Large intestine (tissue), 3 donors: ENCODE measurements at regions not wholly inside any gene's neighbourhood (a gene's known extent, or its start where the extent isn't known, plus 50 kb on each side); places are given as distances from the start of the nearest gene placed in this dataset.

Experiments
- DNase-seq, 2 donors: peaks; one replicate each; pipeline versions ENCODE4 v3.0.0 to v3.0.0-alpha.2; 2013
- H3K27ac ChIP-seq: one replicate; pipeline ENCODE4 v1.5.1; 2013; ENCODE audit warnings: low read length
- H3K27me3 ChIP-seq: 2 replicates; pipeline ENCODE4 v1.6.1; 2013; ENCODE audit warnings: low read length; ENCODE audit not compliant: control insufficient read depth, insufficient read depth
- H3K36me3 ChIP-seq: 2 replicates; pipeline ENCODE4 v1.6.1; 2013; ENCODE audit warnings: low read length; ENCODE audit not compliant: control insufficient read depth, insufficient read depth
- H3K4me1 ChIP-seq: one replicate; pipeline ENCODE4 v1.6.1; 2013; ENCODE audit warnings: low read length; ENCODE audit not compliant: control insufficient read depth, insufficient read depth
- H3K4me3 ChIP-seq: one replicate; pipeline ENCODE4 v1.5.1; 2013; ENCODE audit warnings: low read length
- H3K9me3 ChIP-seq: one replicate; pipeline ENCODE4 v1.6.1; 2013; ENCODE audit warnings: mild to moderate bottlenecking, low read depth, low read length, moderate library complexity; ENCODE audit not compliant: control insufficient read depth
- WGBS: methylation state at CpG from one replicate; pipeline ENCODE4 v1.1.5; 2013; ENCODE audit warnings: low lambda C conversion rate; ENCODE audit not compliant: insufficient coverage; 5-methylcytosine and 5-hydroxymethylcytosine counted together

DNA sequence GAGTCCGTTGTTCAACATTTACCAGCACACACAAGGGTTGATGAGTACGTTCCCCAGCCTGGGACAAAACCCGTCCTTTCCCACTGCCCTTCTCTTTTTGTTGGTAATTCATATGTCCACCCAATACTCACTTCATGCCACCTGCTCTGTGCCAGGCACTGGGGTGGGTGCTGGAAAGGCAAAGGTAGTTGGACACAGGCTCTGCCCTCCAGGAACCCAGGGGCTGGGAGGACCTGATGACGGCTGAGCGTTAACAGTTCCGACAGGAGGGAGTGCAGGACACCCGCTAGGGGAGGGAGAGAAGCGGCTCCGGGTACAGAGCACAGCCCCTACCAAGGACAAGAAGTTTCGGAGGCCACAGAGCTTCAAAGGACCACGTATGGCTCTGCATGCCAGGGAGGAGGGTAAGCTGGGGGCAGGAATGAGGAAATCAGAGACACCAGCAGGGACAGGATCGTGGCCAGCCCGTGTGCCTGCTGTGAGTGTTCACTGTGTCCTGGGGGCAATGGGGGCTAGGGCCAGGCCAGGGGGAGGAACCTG is 134.1 kb upstream of the GPC1 start:
- Histone ChIP-seq H3K4me1 (no peaks in the 10 kb centered on the region), H3K27ac (no peak overlapping the region), H3K9me3 (no peaks in the 10 kb centered on the region), H3K36me3 (no peaks in the 10 kb centered on the region), H3K27me3 (no peaks in the 10 kb centered on the region), H3K4me3 (no peak overlapping the region)
- DNase-seq, result no peak
- WGBS, result 96% methylated on average over 3 of the region's 13 CpGs

DNA sequence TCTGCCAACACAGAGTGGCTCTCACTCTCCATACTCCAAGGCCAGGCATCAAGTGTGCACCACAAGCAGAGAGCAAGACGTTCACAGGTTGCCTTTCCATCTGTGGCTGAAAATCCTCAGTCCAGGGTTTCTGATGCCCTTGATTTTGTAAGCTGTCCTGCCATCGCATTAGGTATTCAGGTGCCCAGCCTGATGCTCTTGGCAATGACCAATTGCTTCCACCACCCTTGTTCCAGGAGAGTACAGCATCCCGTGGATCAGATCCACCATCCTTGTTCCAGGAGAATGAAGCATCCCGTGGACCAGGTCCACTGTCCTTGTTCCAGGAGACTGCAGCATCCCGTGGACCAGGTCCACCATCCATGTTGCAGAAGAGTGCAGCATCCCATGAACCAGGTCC is 133.4 kb upstream of the GPC1 start:
- Histone ChIP-seq H3K27ac (no peak overlapping the region), H3K9me3 (no peaks in the 10 kb centered on the region), H3K4me1 (no peaks in the 10 kb centered on the region), H3K4me3 (no peak overlapping the region), H3K27me3 (no peaks in the 10 kb centered on the region), H3K36me3 (no peaks in the 10 kb centered on the region)
- no peak for DNase-seq
- no CpG with 5 or more reads among the region's 5 CpGs for WGBS

DNA sequence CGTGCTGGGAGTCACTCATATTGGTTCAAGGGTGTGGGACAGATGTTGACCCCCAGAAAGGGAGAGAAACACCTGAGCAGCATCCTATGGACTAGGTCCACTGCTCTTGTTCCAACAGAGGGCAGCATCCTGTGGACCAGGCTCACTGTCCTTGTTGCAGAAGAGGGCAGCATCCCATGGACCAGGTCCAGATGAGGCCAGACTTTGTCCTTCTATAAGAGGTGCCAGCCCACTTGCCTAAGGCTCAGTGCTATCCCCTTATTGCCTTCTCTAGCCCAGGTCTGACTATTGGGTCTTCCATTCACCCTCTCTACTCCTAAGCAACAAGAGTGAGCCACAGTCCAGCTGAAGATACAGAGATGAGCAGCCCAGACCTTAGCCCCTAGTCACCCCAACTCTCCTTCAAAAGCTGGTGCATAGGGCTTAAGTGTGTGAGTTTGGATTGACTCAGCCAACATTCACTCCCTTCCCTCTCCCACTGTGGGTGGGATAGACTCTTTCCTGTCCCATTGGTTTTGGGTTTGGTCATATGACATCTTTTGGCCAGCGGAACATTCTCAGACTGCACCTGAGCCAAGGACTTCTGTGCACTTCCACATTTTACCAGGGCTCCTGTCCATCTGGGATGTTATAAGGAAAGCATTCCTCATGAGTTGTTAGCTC is 132.4 kb upstream of the GPC1 start:
- Histone ChIP-seq H3K27me3 (no peaks in the 10 kb centered on the region), H3K4me3 (no peak overlapping the region), H3K4me1 (no peaks in the 10 kb centered on the region), H3K27ac (no peak overlapping the region), H3K36me3 (no peaks in the 10 kb centered on the region), H3K9me3 (no peaks in the 10 kb centered on the region)
- DNase-seq, result no peak
- WGBS, result no CpG with 5 or more reads among the region's 2 CpGs

DNA sequence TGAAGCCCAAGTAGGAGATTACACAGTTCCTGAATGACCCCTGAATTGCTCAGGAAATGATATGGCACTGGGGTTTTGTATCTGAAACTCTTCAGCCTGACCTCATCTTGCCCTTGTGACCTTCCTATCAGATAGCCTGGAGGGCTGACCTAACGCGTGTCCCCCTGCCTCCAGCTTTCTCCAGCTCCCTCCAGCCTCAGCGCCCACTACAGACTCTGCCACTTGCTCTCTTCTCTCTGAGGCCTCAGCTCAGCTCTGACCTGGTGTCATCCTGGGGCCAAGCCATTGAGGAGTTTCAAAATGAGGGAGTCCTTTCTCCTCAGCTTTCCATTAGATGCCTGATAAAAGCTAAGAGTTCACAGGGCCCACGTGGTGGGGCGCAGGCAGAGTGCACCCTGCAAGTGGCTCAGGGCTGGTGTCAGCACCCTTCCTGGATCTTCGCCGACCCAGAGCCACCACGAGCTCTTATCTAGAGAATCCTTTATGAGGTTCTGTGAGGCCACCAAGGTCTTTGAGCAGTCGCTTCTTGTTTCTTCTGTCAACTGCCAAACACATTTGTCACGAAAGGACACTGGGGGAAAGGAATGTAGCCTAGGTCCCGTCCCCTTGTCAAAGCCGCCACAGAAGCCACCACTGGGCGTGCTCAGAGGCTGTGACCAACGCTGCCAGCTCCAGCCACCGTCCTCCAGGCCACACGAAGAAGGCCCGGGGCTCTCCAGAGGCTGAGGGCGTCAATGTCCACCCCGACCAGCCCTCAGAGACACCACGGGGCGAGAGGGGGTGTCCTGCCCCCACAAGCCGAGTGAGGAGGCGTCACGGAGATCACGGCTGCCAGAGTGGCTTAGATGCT is 131.3 kb upstream of the GPC1 start:
- DNase-seq, result no peak
- no CpG with 5 or more reads among the region's 25 CpGs for WGBS

DNA sequence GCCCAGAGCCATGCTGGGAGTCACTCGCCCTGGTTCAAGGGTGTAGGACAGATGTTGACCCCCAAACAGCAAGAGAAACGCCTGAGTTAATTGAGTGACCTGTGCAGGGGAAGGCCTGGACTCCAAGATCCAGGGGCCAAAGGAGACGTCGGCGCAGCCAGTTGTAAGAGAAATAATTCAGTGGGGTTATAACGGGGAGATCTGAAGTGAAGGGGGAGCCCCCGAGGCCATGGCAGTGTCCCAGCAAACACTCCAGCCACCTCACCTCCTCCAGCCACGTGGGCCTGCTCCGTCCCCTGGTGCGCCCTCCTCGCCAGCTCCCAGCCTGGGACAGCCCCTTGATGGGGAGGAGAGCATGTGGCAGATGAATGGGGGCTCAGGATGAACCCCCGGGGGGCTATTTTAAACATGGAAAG is 130.7 kb upstream of the GPC1 start:
- no peak overlapping the region for H3K4me3 ChIP-seq
- WGBS, result no CpG with 5 or more reads among the region's 12 CpGs
- H3K36me3 ChIP-seq, result no peaks in the 10 kb centered on the region
- peaks cover 11% of the 10 kb centered on the region for H3K9me3 ChIP-seq
- H3K4me1 ChIP-seq, result no peaks in the 10 kb centered on the region
- DNase-seq, result no peak
- no peak overlapping the region for H3K27ac ChIP-seq
- H3K27me3 ChIP-seq, result no peaks in the 10 kb centered on the region

More for the DNA sequence above, 131.3 kb upstream of the GPC1 start:
- no peak overlapping the region for H3K27ac ChIP-seq
- no peaks in the 10 kb centered on the region for H3K4me1 ChIP-seq
- H3K9me3 ChIP-seq, result peaks cover 6% of the 10 kb centered on the region
- no peak overlapping the region for H3K4me3 ChIP-seq
- no peaks in the 10 kb centered on the region for H3K36me3 ChIP-seq
- no peaks in the 10 kb centered on the region for H3K27me3 ChIP-seq

DNA sequence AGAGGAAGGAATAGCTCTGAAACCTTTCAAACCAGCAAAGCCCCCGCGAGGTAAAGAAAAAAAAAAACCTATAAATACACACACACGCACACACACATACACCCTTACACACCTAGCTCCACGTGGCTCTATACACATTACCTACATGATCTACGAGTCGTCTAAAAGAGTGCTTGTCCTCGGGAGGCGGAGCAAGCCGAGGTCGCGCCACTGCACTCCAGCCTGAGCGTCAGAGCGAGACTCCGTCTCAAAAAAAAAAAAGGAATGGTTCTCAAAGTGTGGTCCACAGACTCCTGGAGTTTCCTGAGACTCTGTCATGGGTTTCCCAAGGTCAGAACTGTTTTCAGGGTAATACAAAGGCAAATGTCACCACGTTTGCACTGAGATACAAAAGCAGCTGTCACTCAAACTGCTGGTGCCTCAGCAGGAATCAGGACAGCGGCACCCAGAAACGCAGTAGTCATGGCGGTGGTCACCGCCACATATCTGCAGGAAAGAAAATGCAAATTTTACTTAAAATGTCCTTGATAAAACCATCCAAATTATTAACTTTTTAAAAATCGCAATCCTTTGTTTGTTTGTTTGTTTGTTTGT is 130.0 kb upstream of the GPC1 start:
- H3K36me3 ChIP-seq, result no peaks in the 10 kb centered on the region
- no peak overlapping the region for H3K27ac ChIP-seq
- no peak overlapping the region for H3K4me3 ChIP-seq
- no peaks in the 10 kb centered on the region for H3K27me3 ChIP-seq
- 92% methylated on average over 4 of the region's 20 CpGs for WGBS
- no peaks in the 10 kb centered on the region for H3K4me1 ChIP-seq
- DNase-seq, result no peak
- peaks cover 11% of the 10 kb centered on the region for H3K9me3 ChIP-seq

DNA sequence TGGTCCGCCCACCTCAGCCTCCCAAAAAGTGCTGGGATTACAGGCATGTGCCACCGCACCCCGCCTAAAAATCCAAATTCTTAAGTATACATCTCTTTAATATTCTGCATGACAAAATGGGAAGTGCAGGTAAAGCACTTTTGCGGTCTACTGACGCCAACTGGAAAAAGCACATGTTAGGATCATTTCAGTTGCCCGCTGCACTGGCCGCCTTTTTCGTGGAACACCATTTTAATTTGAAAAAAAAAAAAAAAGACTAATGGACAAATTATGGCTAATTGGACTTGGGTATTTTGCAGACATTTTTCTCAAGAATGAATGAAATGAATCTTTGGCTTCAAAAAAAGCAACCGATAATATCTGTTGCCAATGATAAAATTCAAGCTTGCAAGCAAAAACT is 129.3 kb upstream of the GPC1 start:
- no peak for DNase-seq
- peaks cover 11% of the 10 kb centered on the region for H3K9me3 ChIP-seq
- H3K4me3 ChIP-seq, result no peak overlapping the region
- H3K4me1 ChIP-seq, result no peaks in the 10 kb centered on the region
- no peaks in the 10 kb centered on the region for H3K36me3 ChIP-seq
- no peaks in the 10 kb centered on the region for H3K27me3 ChIP-seq
- 95% methylated on average over 4 of the region's 9 CpGs for WGBS
- H3K27ac ChIP-seq, result no peak overlapping the region

DNA sequence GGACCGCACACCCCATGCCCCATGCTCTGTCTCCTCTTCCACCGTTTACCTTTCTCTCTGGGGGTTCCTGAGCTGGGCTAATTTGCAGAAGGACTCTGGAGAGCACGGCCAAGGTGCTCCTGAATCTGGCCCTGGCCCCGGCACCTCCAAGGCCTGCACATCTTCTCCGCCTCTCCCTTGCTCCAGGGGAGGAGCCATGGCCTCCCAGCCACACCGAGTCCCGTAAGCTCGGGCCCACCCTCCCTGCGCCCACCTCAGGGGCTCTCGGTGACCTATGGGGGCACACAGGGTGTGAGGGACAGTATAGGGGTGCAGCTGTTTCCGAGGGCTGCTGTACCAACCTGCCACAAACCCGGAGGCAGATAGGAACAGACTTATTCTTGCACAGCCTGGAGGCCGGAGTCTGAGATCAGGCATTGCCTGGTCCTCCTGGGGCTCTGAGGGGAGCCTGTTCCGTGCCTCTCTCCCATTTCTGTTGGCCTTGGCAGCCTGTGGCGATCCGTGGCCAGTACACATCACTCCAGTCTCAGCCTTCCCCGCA is 127.3 kb upstream of the GPC1 start:
- Histone ChIP-seq H3K36me3 (no peaks in the 10 kb centered on the region), H3K4me3 (no peak overlapping the region), H3K9me3 (peaks cover 11% of the 10 kb centered on the region), H3K27me3 (no peaks in the 10 kb centered on the region), H3K4me1 (no peaks in the 10 kb centered on the region), H3K27ac (no peak overlapping the region)
- no peak for DNase-seq
- no CpG with 5 or more reads among the region's 17 CpGs for WGBS

DNA sequence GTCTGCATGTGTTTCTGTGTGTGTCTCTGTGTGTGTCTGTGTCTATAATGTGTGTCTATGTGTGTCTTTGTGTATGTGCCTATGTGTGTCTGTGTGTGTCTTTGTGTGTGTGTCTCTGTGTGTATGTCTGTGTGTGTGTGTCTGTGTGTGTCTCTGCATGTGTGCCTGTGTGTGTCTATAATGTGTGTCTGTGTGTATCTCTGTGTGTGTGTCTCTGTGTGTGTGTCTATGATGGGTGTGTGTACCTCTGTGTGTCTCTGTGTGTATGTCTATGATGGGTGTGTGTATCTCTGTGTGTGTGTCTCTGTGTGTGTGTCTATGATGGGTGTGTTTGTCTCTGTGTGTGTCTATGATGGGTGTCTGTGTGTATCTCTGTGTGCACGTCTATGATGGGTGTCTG is 126.2 kb upstream of the GPC1 start:
- Histone ChIP-seq H3K4me3 (no peak overlapping the region), H3K27ac (no peak overlapping the region), H3K36me3 (no peaks in the 10 kb centered on the region), H3K9me3 (peaks cover 11% of the 10 kb centered on the region), H3K27me3 (no peaks in the 10 kb centered on the region), H3K4me1 (no peaks in the 10 kb centered on the region)
- no peak for DNase-seq
- WGBS, result no CpG with 5 or more reads among the region's 1 CpG

DNA sequence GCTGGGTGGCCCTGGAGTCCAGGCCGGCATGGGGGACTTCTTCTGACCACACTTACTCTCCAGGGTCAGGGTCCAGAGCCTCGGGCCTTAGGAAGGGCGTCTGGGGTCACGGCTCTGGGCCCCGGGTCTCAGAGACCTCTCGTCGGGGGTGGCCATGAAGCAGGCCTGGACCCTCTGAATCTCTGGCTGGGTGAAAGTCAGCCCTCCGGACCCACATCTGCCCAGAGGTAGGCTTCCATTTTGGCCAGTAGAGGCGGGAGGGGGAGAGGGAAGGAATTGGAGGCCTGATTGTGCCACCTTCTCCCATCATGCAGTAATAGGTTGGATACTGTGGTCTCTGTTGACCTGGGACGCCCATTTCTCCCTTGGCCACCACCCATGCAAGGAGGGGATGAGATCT is 125.3 kb upstream of the GPC1 start:
- H3K9me3 ChIP-seq, result peaks cover 11% of the 10 kb centered on the region
- H3K4me1 ChIP-seq, result no peaks in the 10 kb centered on the region
- no peaks in the 10 kb centered on the region for H3K36me3 ChIP-seq
- DNase-seq, result no peak
- WGBS, result no CpG with 5 or more reads among the region's 10 CpGs
- no peak overlapping the region for H3K4me3 ChIP-seq
- no peaks in the 10 kb centered on the region for H3K27me3 ChIP-seq
- H3K27ac ChIP-seq, result no peak overlapping the region
